ENCODE measurements at regions not wholly inside any gene's neighbourhood (a gene's known extent, or its start where the extent isn't known, plus 50 kb on each side); places are given as distances from the start of the nearest gene placed in this dataset.
"Not testable (repeated sequence)": the region's sequence is repeated elsewhere in the genome, so short reads cannot be mapped to it uniquely, and the experiment has no call there.

- Mint-ChIP-seq H3K4me1 (no peaks in the 10 kb centered on the region), H3K27me3 (peaks cover 6 to 19% of the 10 kb centered on the region in 2 donors)
These were observed 315.1 kb upstream of the IGF1R start for GRCh38 chr15:98333251-98333650.

GRCh38 chr15:98342911-98343310, 305.4 kb upstream of the IGF1R start:
- Mint-ChIP-seq H3K27me3 (peaks cover 10 to 11% of the 10 kb centered on the region in 2 donors), H3K4me3 (no peak overlapping the region), H3K4me1 (no peaks in the 10 kb centered on the region), H3K36me3 (no peaks in the 10 kb centered on the region), H3K9me3 (peaks cover 1 to 5% of the 10 kb centered on the region in 2 donors), H3K27ac (no peak overlapping the region)
- ATAC-seq (replicated peaks), result no peak
- no peak for DNase-seq

More at GRCh38 chr15:98333251-98333650, 315.1 kb upstream of the IGF1R start:
- H3K36me3 Mint-ChIP-seq, result no peaks in the 10 kb centered on the region
- no peak overlapping the region for H3K27ac Mint-ChIP-seq
- no peak for DNase-seq
- no peak overlapping the region for H3K4me3 Mint-ChIP-seq
- peaks cover 0 to 4% of the 10 kb centered on the region in 2 donors for H3K9me3 Mint-ChIP-seq
- no peak for ATAC-seq (replicated peaks)

- no peak overlapping the region for H3K4me3 Mint-ChIP-seq
- peaks cover 11 to 12% of the 10 kb centered on the region in 2 donors for H3K27me3 Mint-ChIP-seq
- no peak overlapping the region for H3K27ac Mint-ChIP-seq
- H3K36me3 Mint-ChIP-seq, result no peaks in the 10 kb centered on the region
- no peaks in the 10 kb centered on the region for H3K4me1 Mint-ChIP-seq
- no peak for DNase-seq
- peaks cover 1 to 5% of the 10 kb centered on the region in 2 donors for H3K9me3 Mint-ChIP-seq
- no peak for ATAC-seq (replicated peaks)
These were observed 303.7 kb upstream of the IGF1R start for GRCh38 chr15:98344591-98344990.

GRCh38 chr15:98347001-98347400, 301.3 kb upstream of the IGF1R start:
- no peak for DNase-seq
- H3K4me3 Mint-ChIP-seq, result no peak overlapping the region
- ATAC-seq (replicated peaks), result no peak
- H3K9me3 Mint-ChIP-seq, result peaks cover 1 to 5% of the 10 kb centered on the region in 2 donors
- H3K4me1 Mint-ChIP-seq, result no peaks in the 10 kb centered on the region
- H3K27me3 Mint-ChIP-seq, result peaks cover 11 to 18% of the 10 kb centered on the region in 2 donors
- H3K27ac Mint-ChIP-seq, result no peak overlapping the region
- H3K36me3 Mint-ChIP-seq, result no peaks in the 10 kb centered on the region

- no peak overlapping the region for H3K4me3 Mint-ChIP-seq
- H3K9me3 Mint-ChIP-seq, result peaks cover 1 to 5% of the 10 kb centered on the region in 2 donors
- DNase-seq (no peak), ATAC-seq (replicated peaks) (no peak)
- no peaks in the 10 kb centered on the region for H3K4me1 Mint-ChIP-seq
- no peak overlapping the region for H3K27ac Mint-ChIP-seq
- H3K36me3 Mint-ChIP-seq, result no peaks in the 10 kb centered on the region
- H3K27me3 Mint-ChIP-seq, result peaks cover 11 to 18% of the 10 kb centered on the region in 2 donors
These were observed 300.5 kb upstream of the IGF1R start for GRCh38 chr15:98347866-98348265.

GRCh38 chr15:98350276-98350675, 298.1 kb upstream of the IGF1R start:
- no peaks in the 10 kb centered on the region for H3K4me1 Mint-ChIP-seq
- H3K4me3 Mint-ChIP-seq, result no peak overlapping the region
- ATAC-seq (replicated peaks), result no peak

GRCh38 chr15:98358274-98358673, 290.1 kb upstream of the IGF1R start:
- DNase-seq; H3K4me3 Mint-ChIP-seq; H3K27ac Mint-ChIP-seq; ATAC-seq (replicated peaks); H3K9me3 Mint-ChIP-seq; H3K36me3 Mint-ChIP-seq; H3K4me1 Mint-ChIP-seq; H3K27me3 Mint-ChIP-seq: not testable (repeated sequence)

More at GRCh38 chr15:98350276-98350675, 298.1 kb upstream of the IGF1R start:
- Mint-ChIP-seq H3K9me3 (peaks cover 0 to 1% of the 10 kb centered on the region in 2 donors), H3K27me3 (peaks cover 11 to 18% of the 10 kb centered on the region in 2 donors), H3K36me3 (no peaks in the 10 kb centered on the region), H3K27ac (no peak overlapping the region)
- DNase-seq, result no peak

- DNase-seq (no peak), ATAC-seq (replicated peaks) (no peak)
- Mint-ChIP-seq H3K9me3 (peaks cover 8 to 9% of the 10 kb centered on the region in 2 donors), H3K4me3 (no peak overlapping the region), H3K27me3 (peaks cover 0 to 6% of the 10 kb centered on the region in 2 donors), H3K36me3 (no peaks in the 10 kb centered on the region), H3K27ac (no peak overlapping the region), H3K4me1 (no peaks in the 10 kb centered on the region)
These were observed 289.4 kb upstream of the IGF1R start for GRCh38 chr15:98358971-98359370.

- H3K9me3 Mint-ChIP-seq, result peaks cover 0 to 3% of the 10 kb centered on the region in 2 donors
- no peak overlapping the region for H3K27ac Mint-ChIP-seq
- no peak for ATAC-seq (replicated peaks)
- no peak overlapping the region for H3K4me3 Mint-ChIP-seq
- no peaks in the 10 kb centered on the region for H3K27me3 Mint-ChIP-seq
- H3K36me3 Mint-ChIP-seq, result no peaks in the 10 kb centered on the region
- DNase-seq, result no peak
- no peaks in the 10 kb centered on the region for H3K4me1 Mint-ChIP-seq
These were observed 284.9 kb upstream of the IGF1R start for GRCh38 chr15:98363416-98363815.

GRCh38 chr15:98363955-98364354, 284.4 kb upstream of the IGF1R start:
- Mint-ChIP-seq H3K27ac (no peak overlapping the region), H3K27me3 (no peaks in the 10 kb centered on the region), H3K9me3 (peaks cover 0 to under 1% of the 10 kb centered on the region in 2 donors), H3K4me1 (no peaks in the 10 kb centered on the region), H3K36me3 (no peaks in the 10 kb centered on the region), H3K4me3 (no peak overlapping the region)
- ATAC-seq (replicated peaks) (no peak), DNase-seq (no peak)

- no peak overlapping the region for H3K27ac Mint-ChIP-seq
- H3K4me1 Mint-ChIP-seq, result no peaks in the 10 kb centered on the region
- ATAC-seq (replicated peaks) (no peak), DNase-seq (no peak)
- H3K27me3 Mint-ChIP-seq, result peaks cover 0 to 7% of the 10 kb centered on the region in 2 donors
- no peaks in the 10 kb centered on the region for H3K36me3 Mint-ChIP-seq
- H3K4me3 Mint-ChIP-seq, result no peak overlapping the region
- H3K9me3 Mint-ChIP-seq, result peaks cover 0 to 5% of the 10 kb centered on the region in 2 donors
These were observed 279.1 kb upstream of the IGF1R start for GRCh38 chr15:98369081-98369716.

GRCh38 chr15:98375513-98376340, 272.6 kb upstream of the IGF1R start:
- Mint-ChIP-seq H3K27ac (no peak overlapping the region), H3K4me1 (no peaks in the 10 kb centered on the region)
- no peak for ATAC-seq (replicated peaks)

GRCh38 chr15:98380721-98381120, 267.6 kb upstream of the IGF1R start:
- no peak for ATAC-seq (replicated peaks)
- Mint-ChIP-seq H3K4me3 (no peak overlapping the region), H3K4me1 (no peaks in the 10 kb centered on the region), H3K27ac (no peak overlapping the region), H3K27me3 (peaks cover 5 to 25% of the 10 kb centered on the region in 2 donors), H3K9me3 (peaks cover 15 to 17% of the 10 kb centered on the region in 2 donors), H3K36me3 (no peaks in the 10 kb centered on the region)
- DNase-seq, result no peak

More at GRCh38 chr15:98375513-98376340, 272.6 kb upstream of the IGF1R start:
- Mint-ChIP-seq H3K36me3 (no peaks in the 10 kb centered on the region), H3K4me3 (no peak overlapping the region), H3K27me3 (peaks cover 7 to 11% of the 10 kb centered on the region in 2 donors), H3K9me3 (peaks cover 13 to 22% of the 10 kb centered on the region in 2 donors)
- DNase-seq, result no peak

- DNase-seq (no peak), ATAC-seq (replicated peaks) (no peak)
- H3K4me3 Mint-ChIP-seq, result no peak overlapping the region
- H3K27ac Mint-ChIP-seq, result no peak overlapping the region
- H3K27me3 Mint-ChIP-seq, result peaks cover 10 to 20% of the 10 kb centered on the region in 2 donors
- H3K36me3 Mint-ChIP-seq, result no peaks in the 10 kb centered on the region
- H3K4me1 Mint-ChIP-seq, result no peaks in the 10 kb centered on the region
- H3K9me3 Mint-ChIP-seq, result peaks cover 15 to 17% of the 10 kb centered on the region in 2 donors
These were observed 266.9 kb upstream of the IGF1R start for GRCh38 chr15:98381446-98381845.

GRCh38 chr15:98382139-98382538, 266.2 kb upstream of the IGF1R start:
- Mint-ChIP-seq H3K4me3 (no peak overlapping the region), H3K27me3 (peaks cover 12 to 20% of the 10 kb centered on the region in 2 donors), H3K4me1 (no peaks in the 10 kb centered on the region), H3K36me3 (no peaks in the 10 kb centered on the region), H3K9me3 (peaks cover 14 to 16% of the 10 kb centered on the region in 2 donors), H3K27ac (no peak overlapping the region)
- DNase-seq (no peak), ATAC-seq (replicated peaks) (no peak)

Data from stimulated activated naive B cell treated with anti-CD40 and anti-IgM and Interleukin-4, amounts not matched to agents 10 μg/mL and 1 μg/mL and 100 μg/mL, for 72 hours (primary cell).